Liver (tissue), 3 donors: ENCODE measurements at regions not wholly inside any gene's neighbourhood (a gene's known extent, or its start where the extent isn't known, plus 50 kb on each side); places are given as distances from the start of the nearest gene placed in this dataset.

Experiments
- EGR1 ChIP-seq, 2 donors: IDR thresholded peaks; 2 replicates each; pipeline ENCODE4 v1.6.1; 2016 to 2018; ENCODE audit warnings: antibody characterized with exemption in 2 of 2, low read depth in 2 of 2
- RAD21 ChIP-seq, 2 donors: IDR thresholded peaks; 2 replicates each; pipeline ENCODE4 v1.6.1; 2016; ENCODE audit warnings: antibody characterized with exemption in 2 of 2, mild to moderate bottlenecking in 2 of 2
- TF ChIP-seq, protein P1 (sequence below): fragments of 150-350 bp; IDR thresholded peaks from 2 replicates; pipeline ENCODE4 v1.5.1; 2017; ENCODE audit warnings: improper control_type of control experiment, low read depth, low read length; ENCODE audit not compliant: missing input control
- TF ChIP-seq, protein P2 (sequence below): IDR thresholded peaks from 2 replicates; pipeline ENCODE4 v1.6.1; 2016; ENCODE audit warnings: antibody characterized with exemption
- donor health status: healthy.
- donor health status: healthy.

DNA sequence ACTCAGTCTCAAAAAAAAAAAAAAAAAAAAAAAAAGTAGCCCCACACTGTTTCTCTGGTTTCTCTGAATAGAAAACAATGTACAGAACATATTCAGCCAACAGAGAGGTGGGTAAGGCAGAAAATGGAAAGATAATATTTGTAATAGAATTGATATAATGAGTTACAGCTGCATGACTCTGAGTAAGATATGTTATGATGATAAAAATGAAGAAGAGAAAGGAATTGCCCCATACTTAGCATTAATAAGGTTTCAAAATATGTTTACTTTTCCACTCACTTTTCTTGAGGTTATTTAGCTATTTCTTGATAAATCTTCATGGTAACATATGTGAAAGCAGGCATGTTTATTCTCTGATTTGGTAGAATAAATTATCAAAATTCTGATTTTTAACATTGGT is 100.9 kb upstream of the ROBO2 start:
- TF ChIP-seq, protein P1, sequence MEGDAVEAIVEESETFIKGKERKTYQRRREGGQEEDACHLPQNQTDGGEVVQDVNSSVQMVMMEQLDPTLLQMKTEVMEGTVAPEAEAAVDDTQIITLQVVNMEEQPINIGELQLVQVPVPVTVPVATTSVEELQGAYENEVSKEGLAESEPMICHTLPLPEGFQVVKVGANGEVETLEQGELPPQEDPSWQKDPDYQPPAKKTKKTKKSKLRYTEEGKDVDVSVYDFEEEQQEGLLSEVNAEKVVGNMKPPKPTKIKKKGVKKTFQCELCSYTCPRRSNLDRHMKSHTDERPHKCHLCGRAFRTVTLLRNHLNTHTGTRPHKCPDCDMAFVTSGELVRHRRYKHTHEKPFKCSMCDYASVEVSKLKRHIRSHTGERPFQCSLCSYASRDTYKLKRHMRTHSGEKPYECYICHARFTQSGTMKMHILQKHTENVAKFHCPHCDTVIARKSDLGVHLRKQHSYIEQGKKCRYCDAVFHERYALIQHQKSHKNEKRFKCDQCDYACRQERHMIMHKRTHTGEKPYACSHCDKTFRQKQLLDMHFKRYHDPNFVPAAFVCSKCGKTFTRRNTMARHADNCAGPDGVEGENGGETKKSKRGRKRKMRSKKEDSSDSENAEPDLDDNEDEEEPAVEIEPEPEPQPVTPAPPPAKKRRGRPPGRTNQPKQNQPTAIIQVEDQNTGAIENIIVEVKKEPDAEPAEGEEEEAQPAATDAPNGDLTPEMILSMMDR, result no peak
- TF ChIP-seq RAD21 (IDR thresholded peaks at IDR 0.05), result no peak
- no peak for TF ChIP-seq EGR1 (IDR thresholded peaks at IDR 0.05; ENCODE audit: low read depth in 2 of 2)
- TF ChIP-seq, protein P2, sequence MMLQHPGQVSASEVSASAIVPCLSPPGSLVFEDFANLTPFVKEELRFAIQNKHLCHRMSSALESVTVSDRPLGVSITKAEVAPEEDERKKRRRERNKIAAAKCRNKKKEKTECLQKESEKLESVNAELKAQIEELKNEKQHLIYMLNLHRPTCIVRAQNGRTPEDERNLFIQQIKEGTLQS, result no peak
